Thyroid gland (tissue), 4 donors: ENCODE measurements at regions not wholly inside any gene's neighbourhood (a gene's known extent, or its start where the extent isn't known, plus 50 kb on each side); places are given as distances from the start of the nearest gene placed in this dataset.

Source experiments
- POLR2A ChIP-seq, 2 donors: fragments of 450-650 bp; IDR thresholded peaks; one replicate each; pipeline ENCODE4 v1.6.1; 2017; ENCODE audit warnings: antibody characterized with exemption in 2 of 2, mild to moderate bottlenecking in 2 of 2, moderate library complexity in 1 of 2
- TF ChIP-seq, protein P1 (sequence below), 6 experiments: fragments of 200-600 bp in 3 of 6; fragments of 450-650 bp in 3 of 6; sonication (generic) in 3 of 6; IDR thresholded peaks; one replicate each; pipeline ENCODE4 v1.5.1; 2016 to 2019; ENCODE audit warnings: antibody characterized with exemption in 6 of 6, mild to moderate bottlenecking in 2 of 6, inconsistent platforms in 1 of 6, moderate library complexity in 1 of 6

DNA sequence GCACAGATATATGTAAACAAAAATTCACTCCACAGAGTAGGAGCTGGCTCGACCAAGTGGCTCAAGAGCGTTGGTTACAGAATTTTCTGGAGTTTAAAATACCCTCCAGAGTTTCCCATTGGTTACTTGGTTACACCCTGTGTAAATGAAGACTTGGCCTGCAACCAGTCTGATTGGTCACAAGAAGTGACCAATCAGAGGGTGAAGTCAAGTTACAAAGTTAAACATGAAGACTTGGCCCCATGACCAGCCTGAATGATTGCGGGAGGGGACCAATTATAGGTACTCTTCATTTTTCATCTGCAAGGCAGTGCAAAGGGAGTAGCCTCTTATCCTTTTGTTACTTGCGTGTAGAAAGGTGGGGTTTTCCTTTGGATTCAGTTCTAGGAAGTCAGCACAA, 121.3 kb upstream of the SALL1 start:
- TF ChIP-seq, protein P1, sequence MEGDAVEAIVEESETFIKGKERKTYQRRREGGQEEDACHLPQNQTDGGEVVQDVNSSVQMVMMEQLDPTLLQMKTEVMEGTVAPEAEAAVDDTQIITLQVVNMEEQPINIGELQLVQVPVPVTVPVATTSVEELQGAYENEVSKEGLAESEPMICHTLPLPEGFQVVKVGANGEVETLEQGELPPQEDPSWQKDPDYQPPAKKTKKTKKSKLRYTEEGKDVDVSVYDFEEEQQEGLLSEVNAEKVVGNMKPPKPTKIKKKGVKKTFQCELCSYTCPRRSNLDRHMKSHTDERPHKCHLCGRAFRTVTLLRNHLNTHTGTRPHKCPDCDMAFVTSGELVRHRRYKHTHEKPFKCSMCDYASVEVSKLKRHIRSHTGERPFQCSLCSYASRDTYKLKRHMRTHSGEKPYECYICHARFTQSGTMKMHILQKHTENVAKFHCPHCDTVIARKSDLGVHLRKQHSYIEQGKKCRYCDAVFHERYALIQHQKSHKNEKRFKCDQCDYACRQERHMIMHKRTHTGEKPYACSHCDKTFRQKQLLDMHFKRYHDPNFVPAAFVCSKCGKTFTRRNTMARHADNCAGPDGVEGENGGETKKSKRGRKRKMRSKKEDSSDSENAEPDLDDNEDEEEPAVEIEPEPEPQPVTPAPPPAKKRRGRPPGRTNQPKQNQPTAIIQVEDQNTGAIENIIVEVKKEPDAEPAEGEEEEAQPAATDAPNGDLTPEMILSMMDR (IDR thresholded peaks at IDR 0.05): no peak
- TF ChIP-seq POLR2A (IDR thresholded peaks at IDR 0.05): no peak
